Lower leg skin (tissue), 4 donors: ENCODE measurements at regions not wholly inside any gene's neighbourhood (a gene's known extent, or its start where the extent isn't known, plus 50 kb on each side); places are given as distances from the start of the nearest gene placed in this dataset.

Experiments
- DNase-seq, 2 donors: peaks; one replicate each; pipeline ENCODE4 v3.0.0-alpha.2; 2019; ENCODE audit warnings: low spot score in 2 of 2
- H3K4me3 ChIP-seq: fragments of 200-600 bp; sonication (generic); 2 replicates; pipeline ENCODE4 v1.5.1; 2017; ENCODE audit warnings: mild to moderate bottlenecking, low read depth; ENCODE audit not compliant: poor library complexity, severe bottlenecking
- POLR2A ChIP-seq, 2 donors: fragments of 450-650 bp; IDR thresholded peaks; one replicate each; pipeline ENCODE4 v1.6.1; 2016 to 2017; ENCODE audit warnings: antibody characterized with exemption in 2 of 2, mild to moderate bottlenecking in 1 of 2, moderate library complexity in 1 of 2
- WGBS, 2 donors: methylation state at CpG; one replicate each; pipeline ENCODE4 v1.1.5; 2018; 5-methylcytosine and 5-hydroxymethylcytosine counted together
- intact Hi-C: fragments of 100-400 bp; cut with DNase I; formaldehyde crosslinking; loops from one replicate; pipeline ENCODE4 v1.15.0; 2023; ENCODE audit warnings: low total_unique reads
- TF ChIP-seq, protein P1 (sequence below), 3 donors: fragments of 450-650 bp; IDR thresholded peaks; one replicate each; pipeline ENCODE4 v1.5.1; 2016; ENCODE audit warnings: antibody characterized with exemption in 3 of 3, mild to moderate bottlenecking in 3 of 3, moderate library complexity in 2 of 3

DNA sequence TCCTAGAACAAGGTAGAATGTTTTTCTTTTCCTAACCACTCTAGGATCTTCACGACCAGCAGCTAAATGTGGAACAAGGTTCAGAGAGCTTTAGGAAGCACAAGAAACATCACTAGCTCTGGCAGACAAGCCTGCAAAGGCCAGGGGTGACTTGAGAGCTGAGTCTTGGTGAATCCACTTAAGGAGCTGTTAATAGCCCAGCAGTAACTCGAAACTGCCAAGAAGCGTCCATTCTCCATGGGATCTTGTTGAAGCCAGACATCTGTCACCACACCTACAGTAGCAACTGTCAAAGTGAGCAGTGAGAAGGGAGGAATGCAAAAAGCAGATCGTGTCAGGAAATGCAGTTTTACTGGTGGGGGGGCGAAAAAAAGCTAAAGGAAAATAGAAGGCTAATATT, 87.2 kb downstream of the ATPSCKMT start:
- intact Hi-C loops = no loop called here
- no peak for TF ChIP-seq POLR2A (IDR thresholded peaks at IDR 0.05)
- TF ChIP-seq, protein P1, sequence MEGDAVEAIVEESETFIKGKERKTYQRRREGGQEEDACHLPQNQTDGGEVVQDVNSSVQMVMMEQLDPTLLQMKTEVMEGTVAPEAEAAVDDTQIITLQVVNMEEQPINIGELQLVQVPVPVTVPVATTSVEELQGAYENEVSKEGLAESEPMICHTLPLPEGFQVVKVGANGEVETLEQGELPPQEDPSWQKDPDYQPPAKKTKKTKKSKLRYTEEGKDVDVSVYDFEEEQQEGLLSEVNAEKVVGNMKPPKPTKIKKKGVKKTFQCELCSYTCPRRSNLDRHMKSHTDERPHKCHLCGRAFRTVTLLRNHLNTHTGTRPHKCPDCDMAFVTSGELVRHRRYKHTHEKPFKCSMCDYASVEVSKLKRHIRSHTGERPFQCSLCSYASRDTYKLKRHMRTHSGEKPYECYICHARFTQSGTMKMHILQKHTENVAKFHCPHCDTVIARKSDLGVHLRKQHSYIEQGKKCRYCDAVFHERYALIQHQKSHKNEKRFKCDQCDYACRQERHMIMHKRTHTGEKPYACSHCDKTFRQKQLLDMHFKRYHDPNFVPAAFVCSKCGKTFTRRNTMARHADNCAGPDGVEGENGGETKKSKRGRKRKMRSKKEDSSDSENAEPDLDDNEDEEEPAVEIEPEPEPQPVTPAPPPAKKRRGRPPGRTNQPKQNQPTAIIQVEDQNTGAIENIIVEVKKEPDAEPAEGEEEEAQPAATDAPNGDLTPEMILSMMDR (IDR thresholded peaks at IDR 0.05) = no peak
- no peak for DNase-seq
- 43 to 55% methylated on average over 5 of the region's 5 CpGs for WGBS, 2 donors
- H3K4me3 ChIP-seq = no peak overlapping the region

DNA sequence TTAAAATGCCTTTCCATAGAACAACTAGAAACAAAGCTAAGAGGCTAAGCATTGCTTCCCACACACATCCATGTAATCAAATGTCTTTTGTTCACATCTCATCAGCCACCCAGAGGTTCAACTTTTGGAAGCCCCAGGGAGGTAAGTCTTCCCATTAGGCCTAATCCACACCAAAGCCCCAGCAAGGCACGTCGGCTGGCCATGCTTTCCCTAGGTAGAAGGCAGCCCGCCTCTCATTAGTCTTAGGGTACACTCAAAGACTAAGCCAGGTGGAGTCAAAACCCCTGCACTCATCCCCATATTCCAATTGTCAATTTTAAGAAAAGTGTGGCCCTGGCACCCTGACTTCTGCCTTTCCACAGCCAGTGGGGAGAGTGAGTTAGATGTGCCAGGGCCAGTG, 87.9 kb downstream of the ATPSCKMT start:
- no peak overlapping the region for H3K4me3 ChIP-seq
- no peak for TF ChIP-seq POLR2A (IDR thresholded peaks at IDR 0.05)
- TF ChIP-seq, protein P1 (IDR thresholded peaks at IDR 0.05) = no peak
- DNase-seq = no peak
- intact Hi-C loops = no loop called here
- 68 to 88% methylated on average over 3 of the region's 3 CpGs for WGBS, 2 donors

DNA sequence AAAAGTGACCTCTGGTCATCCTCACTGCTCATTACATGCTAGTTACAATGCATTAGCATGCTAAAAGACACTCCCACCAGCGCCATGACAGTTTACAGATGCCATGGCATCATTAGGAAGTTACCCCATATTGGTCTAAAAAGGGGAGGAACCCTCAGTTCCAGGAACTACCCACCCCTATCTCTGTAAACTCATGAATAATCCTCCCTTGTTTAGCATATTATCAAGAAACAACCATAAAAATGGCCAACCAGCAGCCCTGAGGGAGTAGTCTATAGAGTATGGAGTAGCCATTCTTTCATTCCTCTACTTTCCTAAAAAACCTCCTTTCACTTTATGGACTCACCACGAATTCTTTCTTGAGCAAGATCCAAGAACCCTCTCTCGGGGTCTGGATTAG, 89.4 kb downstream of the ATPSCKMT start:
- no peak for DNase-seq
- TF ChIP-seq POLR2A (IDR thresholded peaks at IDR 0.05) = no peak
- TF ChIP-seq, protein P1 (IDR thresholded peaks at IDR 0.05) = no peak
- H3K4me3 ChIP-seq = no peak overlapping the region
- intact Hi-C loops = no loop called here
- WGBS, 2 donors = 76 to 80% methylated on average over 3 of the region's 3 CpGs

DNA sequence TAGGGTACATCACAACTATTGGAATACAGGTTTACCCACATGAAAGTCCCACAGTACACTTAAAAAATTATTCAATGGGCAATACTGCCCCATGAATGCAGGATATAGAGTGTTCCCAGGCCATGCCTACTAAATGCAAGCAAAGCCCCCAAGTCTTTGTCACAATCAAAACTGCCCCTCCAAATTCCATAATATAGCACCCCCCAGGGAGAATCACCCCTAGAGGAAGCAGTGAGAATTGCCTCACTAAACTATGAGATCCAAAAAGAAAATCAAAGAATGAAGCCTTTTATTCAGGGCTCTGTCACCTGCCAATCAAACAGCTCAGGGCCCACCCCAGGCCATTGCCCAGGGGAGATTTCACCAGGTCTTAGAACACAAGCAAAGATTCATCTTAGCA, 90.8 kb downstream of the ATPSCKMT start:
- no peak for DNase-seq
- TF ChIP-seq, protein P1 (IDR thresholded peaks at IDR 0.05) = no peak
- TF ChIP-seq POLR2A (IDR thresholded peaks at IDR 0.05) = no peak
- H3K4me3 ChIP-seq = no peak overlapping the region
- intact Hi-C loops = no loop called here

DNA sequence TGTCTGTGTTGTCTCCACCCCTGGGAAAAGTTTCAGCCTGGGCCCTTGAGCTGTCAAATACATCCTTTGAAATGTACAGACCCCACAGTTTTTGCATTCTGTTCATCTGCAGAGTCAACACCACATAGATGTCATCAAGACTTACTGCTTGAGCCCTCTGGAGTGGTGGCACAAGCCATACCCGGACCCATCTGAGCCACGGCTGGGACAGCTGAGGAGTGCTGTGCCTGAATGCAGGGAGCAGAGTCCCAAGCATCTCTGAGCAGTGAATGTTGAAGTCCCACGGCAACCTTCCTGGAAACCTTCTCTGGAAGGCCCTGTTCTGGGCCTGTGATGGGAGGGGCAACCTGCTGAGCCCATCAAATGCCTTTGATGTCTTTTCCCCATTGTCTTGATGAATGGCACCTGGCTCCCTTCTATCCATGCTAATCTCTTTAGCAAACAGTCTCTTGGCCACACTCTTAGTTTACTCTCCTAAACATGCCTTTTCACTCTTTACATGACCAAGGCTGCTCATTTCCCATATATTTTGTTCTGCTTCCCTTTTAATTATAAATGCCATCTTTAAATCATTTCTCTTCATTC, 92.5 kb downstream of the ATPSCKMT start:
- TF ChIP-seq, protein P1 (IDR thresholded peaks at IDR 0.05) = no peak
- TF ChIP-seq POLR2A (IDR thresholded peaks at IDR 0.05) = no peak
- no peak overlapping the region for H3K4me3 ChIP-seq
- intact Hi-C loops = no loop called here
- DNase-seq = no peak
- 66% methylated on average over 3 of the region's 3 CpGs; no CpG with 5 or more reads in 1 of the 2 donors for WGBS, 2 donors
